ENCODE measurements at regions not wholly inside any gene's neighbourhood (a gene's known extent, or its start where the extent isn't known, plus 50 kb on each side); places are given as distances from the start of the nearest gene placed in this dataset.

DNA sequence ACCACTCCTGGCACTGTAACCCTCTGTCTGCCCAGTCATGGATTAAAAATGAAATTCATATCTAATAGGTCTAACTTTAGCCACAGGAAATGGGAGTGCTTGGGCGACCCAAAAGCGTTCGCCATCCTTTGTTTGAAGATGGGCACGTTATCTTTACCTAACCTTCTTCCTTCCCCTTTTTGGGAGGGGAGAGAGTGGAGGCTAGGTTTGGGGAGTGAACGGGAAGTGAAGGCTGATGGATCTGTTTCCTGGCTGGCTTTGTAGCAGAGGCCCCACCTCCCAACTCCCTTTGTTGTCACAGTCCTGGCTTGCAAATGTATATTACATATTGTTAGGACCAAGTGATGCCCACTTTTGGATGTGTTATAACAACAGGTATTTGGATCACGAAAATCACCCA lies 98.1 kb upstream of the ARHGEF3 start:
- Histone ChIP-seq H3K79me2 (ENCODE audit: control insufficient read depth, insufficient read depth, low read length, unreplicated experiment) (no peaks in the 10 kb centered on the region), H3K4me3 (ENCODE audit: low read depth, low read length) (no peak overlapping the region), H3K27me3 (ENCODE audit: insufficient read depth, low read length) (no peaks in the 10 kb centered on the region), H3K4me1 (ENCODE audit: control insufficient read depth, insufficient read depth, low read length, unreplicated experiment) (peaks cover under 1% of the 10 kb centered on the region), H2AFZ (ENCODE audit: low read length, unreplicated experiment) (no peak overlapping the region), H3K36me3 (ENCODE audit: insufficient read depth, low read length) (no peaks in the 10 kb centered on the region), H3K27ac (ENCODE audit: low read depth, low read length) (no peak overlapping the region)

DNA sequence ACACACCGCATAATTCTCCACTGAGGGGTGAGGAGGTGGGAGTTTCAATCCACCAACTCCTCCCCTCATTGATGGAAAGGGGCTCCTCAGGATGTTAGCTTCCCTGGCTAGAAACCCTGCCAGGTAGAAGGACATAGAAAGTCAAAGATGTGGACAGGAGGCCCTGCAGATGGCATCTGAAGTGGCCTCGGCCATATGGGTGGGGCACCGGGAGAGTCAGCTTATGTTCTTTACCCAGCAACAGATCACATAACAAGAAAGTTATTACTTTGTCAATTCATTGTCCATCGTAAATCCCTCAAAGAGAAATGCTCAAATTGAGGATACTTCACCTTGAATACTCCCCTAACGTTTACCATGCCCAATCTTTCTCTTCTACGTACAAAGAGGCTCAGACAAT lies 97.3 kb upstream of the ARHGEF3 start:
- Histone ChIP-seq H2AFZ (ENCODE audit: low read length, unreplicated experiment) (no peak overlapping the region), H3K79me2 (ENCODE audit: control insufficient read depth, insufficient read depth, low read length, unreplicated experiment) (no peaks in the 10 kb centered on the region), H3K4me3 (ENCODE audit: low read depth, low read length) (no peak overlapping the region), H3K27me3 (ENCODE audit: insufficient read depth, low read length) (no peaks in the 10 kb centered on the region), H3K27ac (ENCODE audit: low read depth, low read length) (no peak overlapping the region), H3K4me1 (ENCODE audit: control insufficient read depth, insufficient read depth, low read length, unreplicated experiment) (peaks cover 4% of the 10 kb centered on the region), H3K36me3 (ENCODE audit: insufficient read depth, low read length) (no peaks in the 10 kb centered on the region)

DNA sequence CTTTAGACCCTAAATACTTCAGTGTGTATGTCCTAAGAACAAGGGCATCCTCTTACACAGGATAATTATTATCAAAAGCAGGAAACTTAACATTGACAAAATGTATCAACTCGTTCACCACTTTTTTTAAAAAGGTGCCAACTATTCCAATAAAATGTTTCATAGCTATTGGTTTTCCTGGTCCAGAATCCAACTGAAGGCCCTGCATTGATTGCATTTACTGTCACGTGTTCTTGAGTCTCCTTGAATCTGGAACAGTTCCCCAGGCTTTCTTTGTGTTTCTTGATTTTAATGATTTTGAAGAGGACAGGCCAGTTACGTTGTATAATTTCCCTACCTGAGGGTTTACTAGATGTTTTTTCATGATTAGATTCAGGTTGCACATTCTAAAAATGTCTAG lies 94.6 kb upstream of the ARHGEF3 start:
- no peak overlapping the region for H3K27ac ChIP-seq (ENCODE audit: low read depth, low read length)
- no peaks in the 10 kb centered on the region for H3K27me3 ChIP-seq (ENCODE audit: insufficient read depth, low read length)

DNA sequence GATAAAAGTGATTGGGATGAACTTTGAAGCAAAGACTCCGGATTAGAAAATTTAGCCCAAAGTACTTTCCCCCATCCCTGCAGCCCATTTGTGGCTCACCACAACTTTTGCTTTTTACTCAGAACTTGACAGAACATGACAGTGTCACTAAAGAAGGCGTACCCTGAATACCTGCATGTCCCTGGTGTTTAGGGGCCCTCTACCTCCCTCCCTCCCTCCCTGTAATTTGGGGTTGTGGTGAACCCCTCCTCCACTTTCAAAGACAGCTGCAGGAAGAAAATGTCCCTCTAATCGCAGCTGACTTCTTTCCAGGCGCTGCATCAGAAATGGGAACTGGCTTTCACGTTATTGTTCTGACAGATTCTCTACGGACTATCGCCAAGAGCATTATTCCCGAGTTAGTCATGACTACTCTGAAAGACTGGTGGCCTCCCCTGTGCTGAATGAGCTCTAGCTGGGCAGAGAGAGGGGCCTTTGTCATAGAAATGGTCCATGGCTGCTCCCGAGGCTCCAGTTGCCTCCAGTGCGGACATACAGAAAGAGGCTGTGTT lies 93.2 kb upstream of the ARHGEF3 start:
- Histone ChIP-seq H3K27ac (ENCODE audit: low read depth, low read length) (no peak overlapping the region), H3K4me3 (ENCODE audit: low read depth, low read length) (no peak overlapping the region), H3K79me2 (ENCODE audit: control insufficient read depth, insufficient read depth, low read length, unreplicated experiment) (no peaks in the 10 kb centered on the region), H3K27me3 (ENCODE audit: insufficient read depth, low read length) (no peaks in the 10 kb centered on the region), H3K4me1 (ENCODE audit: control insufficient read depth, insufficient read depth, low read length, unreplicated experiment) (peaks cover 4% of the 10 kb centered on the region), H3K36me3 (ENCODE audit: insufficient read depth, low read length) (no peaks in the 10 kb centered on the region), H2AFZ (ENCODE audit: low read length, unreplicated experiment) (no peak overlapping the region)

More for the DNA sequence above, 94.6 kb upstream of the ARHGEF3 start:
- Histone ChIP-seq H2AFZ (ENCODE audit: low read length, unreplicated experiment) (no peak overlapping the region), H3K4me3 (ENCODE audit: low read depth, low read length) (no peak overlapping the region), H3K36me3 (ENCODE audit: insufficient read depth, low read length) (no peaks in the 10 kb centered on the region), H3K79me2 (ENCODE audit: control insufficient read depth, insufficient read depth, low read length, unreplicated experiment) (no peaks in the 10 kb centered on the region), H3K4me1 (ENCODE audit: control insufficient read depth, insufficient read depth, low read length, unreplicated experiment) (peaks cover 4% of the 10 kb centered on the region)

DNA sequence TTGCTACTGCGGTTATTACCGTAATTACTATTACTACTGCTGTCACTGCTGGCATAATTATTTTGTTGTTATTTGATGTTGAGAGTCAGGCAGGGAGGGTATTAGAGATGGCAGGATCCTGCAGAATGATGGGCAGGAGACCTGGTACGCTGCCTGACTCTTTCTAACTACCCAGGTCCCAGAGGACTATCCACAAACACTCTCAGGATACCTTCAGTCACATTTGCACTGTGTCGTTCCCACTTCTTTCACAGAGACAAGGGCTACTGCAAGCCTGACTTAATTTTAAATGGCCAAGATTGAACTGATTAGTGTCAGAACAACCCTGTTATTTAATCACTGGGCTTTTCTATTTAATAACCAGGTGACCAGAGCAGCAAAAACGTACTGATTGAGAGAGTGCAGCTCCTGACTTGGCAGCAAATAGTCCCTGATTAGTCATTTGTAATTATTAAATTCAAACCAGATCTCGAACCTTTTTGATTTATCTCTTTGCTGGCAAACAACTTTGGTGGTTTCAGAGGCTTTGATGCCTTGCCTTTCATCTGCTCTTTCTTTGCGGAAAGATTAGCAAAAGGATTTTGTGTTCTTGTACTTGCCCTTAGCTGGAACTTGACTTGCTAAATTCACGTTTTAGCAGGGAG lies 88.8 kb upstream of the ARHGEF3 start:
- H3K4me1 ChIP-seq (ENCODE audit: control insufficient read depth, insufficient read depth, low read length, unreplicated experiment), result peaks cover 4% of the 10 kb centered on the region
- H3K79me2 ChIP-seq (ENCODE audit: control insufficient read depth, insufficient read depth, low read length, unreplicated experiment), result no peaks in the 10 kb centered on the region
- H2AFZ ChIP-seq (ENCODE audit: low read length, unreplicated experiment), result no peak overlapping the region
- 0 out of 2 replicates have a peak, but pooled peaks cover 4% of the 10 kb centered on the region for H3K27me3 ChIP-seq (ENCODE audit: insufficient read depth, low read length)
- H3K4me3 ChIP-seq (ENCODE audit: low read depth, low read length), result no peak overlapping the region
- no peak overlapping the region for H3K27ac ChIP-seq (ENCODE audit: low read depth, low read length)
- H3K36me3 ChIP-seq (ENCODE audit: insufficient read depth, low read length), result no peaks in the 10 kb centered on the region

DNA sequence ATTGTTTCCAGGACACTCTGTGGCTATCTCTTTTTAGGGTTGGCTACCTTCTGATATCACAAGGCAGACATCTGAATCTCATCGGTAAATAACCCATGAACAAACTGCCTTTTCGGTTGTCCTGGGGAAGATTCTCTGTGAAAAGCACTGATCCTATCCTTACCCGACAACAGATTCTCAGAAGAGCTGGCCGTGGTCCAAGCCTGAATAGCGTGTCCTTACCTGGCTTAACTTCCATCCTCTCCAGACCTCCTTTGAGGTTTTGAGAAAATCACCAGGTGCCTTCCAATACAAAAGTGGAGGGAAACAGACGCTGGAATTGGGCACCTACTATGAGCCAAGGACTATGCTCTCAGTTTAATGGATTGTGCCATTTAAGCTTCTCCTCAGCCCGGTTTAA lies 87.4 kb upstream of the ARHGEF3 start:
- Histone ChIP-seq H3K4me3 (ENCODE audit: low read depth, low read length) (no peak overlapping the region), H3K4me1 (ENCODE audit: control insufficient read depth, insufficient read depth, low read length, unreplicated experiment) (no peaks in the 10 kb centered on the region), H3K79me2 (ENCODE audit: control insufficient read depth, insufficient read depth, low read length, unreplicated experiment) (no peaks in the 10 kb centered on the region), H2AFZ (ENCODE audit: low read length, unreplicated experiment) (no peak overlapping the region), H3K36me3 (ENCODE audit: insufficient read depth, low read length) (no peaks in the 10 kb centered on the region), H3K27me3 (ENCODE audit: insufficient read depth, low read length) (0 out of 2 replicates have a peak, but pooled peaks cover 4% of the 10 kb centered on the region), H3K27ac (ENCODE audit: low read depth, low read length) (no peak overlapping the region)

- no peaks in the 10 kb centered on the region for H3K36me3 ChIP-seq (ENCODE audit: insufficient read depth, low read length)
- no peak overlapping the region for H3K27ac ChIP-seq (ENCODE audit: low read depth, low read length)
- no peaks in the 10 kb centered on the region for H3K79me2 ChIP-seq (ENCODE audit: control insufficient read depth, insufficient read depth, low read length, unreplicated experiment)
These were observed 85.8 kb upstream of the ARHGEF3 start for GRCh38 chr3:56887402-56888025.

GRCh38 chr3:56886314-56886713 lies 84.6 kb upstream of the ARHGEF3 start:
- H3K79me2 ChIP-seq (ENCODE audit: control insufficient read depth, insufficient read depth, low read length, unreplicated experiment), result no peaks in the 10 kb centered on the region
- H3K36me3 ChIP-seq (ENCODE audit: insufficient read depth, low read length), result no peaks in the 10 kb centered on the region
- H3K27me3 ChIP-seq (ENCODE audit: insufficient read depth, low read length), result 0 out of 2 replicates have a peak, but pooled peaks cover 4% of the 10 kb centered on the region
- H2AFZ ChIP-seq (ENCODE audit: low read length, unreplicated experiment), result no peak overlapping the region
- H3K27ac ChIP-seq (ENCODE audit: low read depth, low read length), result no peak overlapping the region
- peaks cover under 1% of the 10 kb centered on the region for H3K4me1 ChIP-seq (ENCODE audit: control insufficient read depth, insufficient read depth, low read length, unreplicated experiment)
- H3K4me3 ChIP-seq (ENCODE audit: low read depth, low read length), result no peak overlapping the region

More at GRCh38 chr3:56887402-56888025, 85.8 kb upstream of the ARHGEF3 start:
- Histone ChIP-seq H2AFZ (ENCODE audit: low read length, unreplicated experiment) (no peak overlapping the region), H3K4me3 (ENCODE audit: low read depth, low read length) (no peak overlapping the region), H3K27me3 (ENCODE audit: insufficient read depth, low read length) (0 out of 2 replicates have a peak, but pooled peaks cover 4% of the 10 kb centered on the region), H3K4me1 (ENCODE audit: control insufficient read depth, insufficient read depth, low read length, unreplicated experiment) (no peaks in the 10 kb centered on the region)

DNA sequence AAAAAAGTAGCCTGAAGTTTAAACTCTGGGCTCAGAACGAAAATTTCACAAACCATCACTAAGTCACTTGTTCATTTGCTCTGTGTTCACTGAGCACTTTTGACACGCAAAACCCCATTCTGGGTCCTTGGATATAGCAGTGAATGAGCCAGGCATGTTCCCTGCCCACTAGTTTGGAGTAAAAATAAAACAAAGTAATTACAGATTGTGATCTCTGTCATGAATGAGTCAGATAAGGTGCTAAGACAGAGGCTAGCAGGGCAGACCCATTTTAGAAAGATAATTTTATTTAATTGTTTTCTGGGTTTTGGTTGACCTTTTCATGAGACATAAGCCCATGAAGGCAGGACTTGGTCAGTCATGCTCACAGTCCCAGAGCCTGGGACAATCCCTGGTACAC lies 84.1 kb upstream of the ARHGEF3 start:
- Histone ChIP-seq H3K79me2 (ENCODE audit: control insufficient read depth, insufficient read depth, low read length, unreplicated experiment) (no peaks in the 10 kb centered on the region), H3K4me3 (ENCODE audit: low read depth, low read length) (no peak overlapping the region), H3K27ac (ENCODE audit: low read depth, low read length) (no peak overlapping the region), H3K4me1 (ENCODE audit: control insufficient read depth, insufficient read depth, low read length, unreplicated experiment) (peaks cover 5% of the 10 kb centered on the region), H3K27me3 (ENCODE audit: insufficient read depth, low read length) (0 out of 2 replicates have a peak, but pooled peaks cover 4% of the 10 kb centered on the region), H2AFZ (ENCODE audit: low read length, unreplicated experiment) (no peak overlapping the region), H3K36me3 (ENCODE audit: insufficient read depth, low read length) (no peaks in the 10 kb centered on the region)

- Histone ChIP-seq H3K36me3 (ENCODE audit: insufficient read depth, low read length) (no peaks in the 10 kb centered on the region), H3K27ac (ENCODE audit: low read depth, low read length) (no peak overlapping the region), H3K4me3 (ENCODE audit: low read depth, low read length) (no peak overlapping the region), H3K27me3 (ENCODE audit: insufficient read depth, low read length) (0 out of 2 replicates have a peak, but pooled peaks cover 4% of the 10 kb centered on the region), H3K4me1 (ENCODE audit: control insufficient read depth, insufficient read depth, low read length, unreplicated experiment) (peaks cover 7% of the 10 kb centered on the region), H2AFZ (ENCODE audit: low read length, unreplicated experiment) (no peak overlapping the region), H3K79me2 (ENCODE audit: control insufficient read depth, insufficient read depth, low read length, unreplicated experiment) (no peaks in the 10 kb centered on the region)
These were observed 83.7 kb upstream of the ARHGEF3 start for GRCh38 chr3:56885453-56885852.

GRCh38 chr3:56884387-56884786 lies 82.6 kb upstream of the ARHGEF3 start:
- Histone ChIP-seq H3K4me3 (ENCODE audit: low read depth, low read length) (no peak overlapping the region), H3K79me2 (ENCODE audit: control insufficient read depth, insufficient read depth, low read length, unreplicated experiment) (no peaks in the 10 kb centered on the region), H3K27me3 (ENCODE audit: insufficient read depth, low read length) (0 out of 2 replicates have a peak, but pooled peaks cover 4% of the 10 kb centered on the region), H2AFZ (ENCODE audit: low read length, unreplicated experiment) (no peak overlapping the region), H3K36me3 (ENCODE audit: insufficient read depth, low read length) (no peaks in the 10 kb centered on the region), H3K4me1 (ENCODE audit: control insufficient read depth, insufficient read depth, low read length, unreplicated experiment) (peaks cover 14% of the 10 kb centered on the region), H3K27ac (ENCODE audit: low read depth, low read length) (no peak overlapping the region)
